HG02870 (cell line): ENCODE measurements at regions not wholly inside any gene's neighbourhood (a gene's known extent, or its start where the extent isn't known, plus 50 kb on each side); places are given as distances from the start of the nearest gene placed in this dataset.

Source experiments
- ATAC-seq: cut with Tn5 transposase; IDR thresholded peaks from one replicate; pipeline ENCODE4 v1.9.1; 2021; ENCODE audit warnings: mild to moderate bottlenecking, moderate library complexity; ENCODE audit not compliant: unreplicated experiment

DNA sequence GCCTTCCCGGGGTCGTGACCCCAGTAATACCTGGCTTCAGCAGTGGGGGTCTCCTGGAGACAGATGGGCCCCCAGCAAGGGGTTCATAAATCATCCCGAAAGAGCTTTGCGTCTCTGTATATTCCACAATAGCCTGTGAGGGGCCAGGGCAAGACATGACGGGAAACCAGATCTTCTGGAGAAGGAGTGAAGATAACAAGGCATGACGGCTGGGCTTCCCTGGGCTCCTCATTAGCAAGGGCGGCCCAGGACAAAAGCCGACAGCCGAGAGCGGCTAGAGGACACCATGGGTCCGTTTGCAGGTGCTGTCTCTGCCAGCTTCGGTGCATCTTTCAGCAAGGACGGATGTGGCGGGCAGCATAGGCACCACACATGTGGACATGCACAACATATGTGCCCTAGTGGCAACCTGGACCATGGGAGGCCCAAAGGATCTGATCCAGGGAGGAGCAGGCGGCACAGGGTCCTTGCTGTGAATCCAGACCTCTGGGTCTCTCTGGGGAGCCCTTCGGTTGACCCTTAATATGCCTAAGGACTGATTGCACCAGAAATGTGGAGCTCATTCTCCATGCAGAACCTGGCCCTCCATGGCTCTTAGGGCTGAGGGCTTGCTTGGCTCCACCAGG, 136.9 kb upstream of the FOXF1 start:
- no peak for ATAC-seq

DNA sequence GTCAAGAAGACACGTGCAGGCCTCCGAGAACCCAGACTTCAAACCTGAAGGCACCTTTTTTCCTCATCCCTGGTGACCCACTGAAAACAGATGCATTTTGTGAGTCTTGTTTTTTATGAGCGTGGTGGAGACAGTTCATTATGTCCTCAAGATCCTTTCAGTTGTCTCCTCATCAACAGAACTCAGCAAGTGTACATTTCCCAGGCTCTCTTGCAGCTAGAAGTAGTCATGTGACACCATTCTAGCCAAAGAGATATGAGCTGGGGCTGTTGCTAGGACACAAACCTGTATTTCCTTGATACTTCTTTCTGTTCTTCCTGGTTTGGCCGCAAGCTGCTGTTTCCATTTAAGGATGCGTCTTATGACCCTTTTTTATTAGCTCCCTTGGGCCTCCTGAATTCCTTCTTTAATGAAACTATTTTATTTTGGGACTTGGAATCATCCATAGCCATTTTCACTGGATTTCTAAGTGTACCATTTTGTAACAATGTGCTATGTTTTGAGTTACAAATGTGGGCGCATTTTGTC, 135.7 kb upstream of the FOXF1 start:
- no peak for ATAC-seq

DNA sequence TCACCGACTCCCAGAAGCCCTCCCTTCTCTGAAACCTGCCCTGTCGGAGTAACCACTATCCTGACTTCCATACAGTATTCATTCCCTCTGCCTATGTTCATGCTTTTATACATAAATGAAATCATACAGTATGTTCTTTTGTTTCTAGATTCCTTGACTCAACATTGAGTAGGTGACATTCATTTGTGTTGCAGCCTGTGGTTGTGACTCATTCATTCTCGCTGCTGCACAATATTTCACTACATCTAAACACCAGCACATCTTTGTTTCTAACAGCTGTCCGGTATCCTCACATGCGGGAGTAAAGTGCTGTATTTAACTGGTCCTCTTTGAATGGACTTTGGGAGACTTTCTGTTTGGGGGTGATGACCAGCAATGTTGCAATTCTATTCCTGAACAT, 135.0 kb upstream of the FOXF1 start:
- ATAC-seq = no peak

DNA sequence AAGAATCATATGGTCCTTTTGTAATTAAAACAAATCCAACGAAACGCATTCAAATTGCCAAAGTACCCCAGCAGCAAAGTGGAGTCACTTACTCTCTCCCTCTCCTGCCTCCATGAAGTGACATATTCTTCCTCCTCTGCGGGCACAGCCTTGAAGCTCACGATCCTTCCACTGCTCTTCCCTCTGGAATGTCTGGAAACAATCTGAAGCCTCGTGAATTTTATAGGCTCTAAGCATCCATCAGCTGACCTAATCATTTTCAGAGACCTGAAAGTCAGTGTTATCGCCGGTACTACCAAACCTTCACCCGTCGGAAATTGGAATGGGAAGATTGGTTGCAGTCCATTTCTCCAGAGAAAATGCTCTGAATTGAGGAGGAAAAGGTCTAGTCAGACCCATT, 134.5 kb upstream of the FOXF1 start:
- no peak for ATAC-seq

DNA sequence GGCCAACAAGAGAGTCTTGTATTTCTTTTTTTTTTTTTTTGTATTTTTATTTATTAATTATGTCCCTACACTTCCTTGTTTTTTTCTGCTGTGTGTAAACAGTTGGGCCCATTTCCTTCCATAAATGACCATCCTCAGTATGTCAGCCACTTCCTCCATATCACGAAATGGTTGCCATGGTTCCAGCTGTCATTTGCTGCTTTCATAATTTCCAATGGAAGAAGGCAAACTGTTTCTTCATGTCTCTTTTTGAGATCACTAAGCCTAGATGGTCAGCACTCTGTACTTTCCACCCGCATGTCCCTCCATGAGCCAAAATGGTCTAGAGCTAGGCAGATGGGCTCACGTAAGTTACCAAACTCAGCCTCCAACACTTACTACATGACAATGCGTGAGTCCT, 133.5 kb upstream of the FOXF1 start:
- no peak for ATAC-seq

DNA sequence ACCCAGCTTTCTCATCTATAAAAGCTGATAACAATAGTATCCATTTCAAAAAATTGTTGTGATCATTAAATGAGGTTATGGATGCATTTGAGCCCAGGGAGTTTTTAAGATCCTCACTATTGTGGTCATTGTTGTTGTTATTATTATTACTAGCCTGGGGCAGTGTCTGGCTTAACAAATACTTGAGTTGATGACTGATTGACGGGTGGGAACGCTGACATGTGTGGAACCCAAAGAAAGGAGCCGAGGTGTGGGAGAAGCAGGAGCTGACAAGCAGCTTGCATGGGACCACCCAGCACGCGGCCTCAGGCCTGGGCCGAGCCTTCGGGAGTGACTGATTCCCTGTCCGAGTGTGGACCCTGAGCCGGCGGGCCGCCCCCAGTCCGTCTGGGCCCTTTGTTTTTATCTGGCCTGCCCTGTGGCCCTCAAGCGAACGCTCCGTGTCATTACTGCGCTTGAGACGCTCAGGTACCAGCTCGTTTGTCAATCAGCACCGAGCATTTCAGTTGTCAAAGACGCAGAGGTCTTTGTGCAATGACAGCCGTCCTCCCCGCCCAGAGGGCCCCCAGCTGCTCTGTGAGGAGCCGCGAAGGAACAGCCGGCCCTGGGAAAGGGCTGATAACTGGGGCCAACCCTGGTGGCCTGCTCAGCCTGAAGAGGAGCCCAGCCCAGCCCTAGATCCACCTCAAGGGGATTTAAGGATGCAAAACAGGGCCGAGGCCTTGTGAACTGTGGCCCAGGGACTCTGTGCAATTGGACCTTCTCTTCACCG, 132.9 kb upstream of the FOXF1 start:
- no peak for ATAC-seq

DNA sequence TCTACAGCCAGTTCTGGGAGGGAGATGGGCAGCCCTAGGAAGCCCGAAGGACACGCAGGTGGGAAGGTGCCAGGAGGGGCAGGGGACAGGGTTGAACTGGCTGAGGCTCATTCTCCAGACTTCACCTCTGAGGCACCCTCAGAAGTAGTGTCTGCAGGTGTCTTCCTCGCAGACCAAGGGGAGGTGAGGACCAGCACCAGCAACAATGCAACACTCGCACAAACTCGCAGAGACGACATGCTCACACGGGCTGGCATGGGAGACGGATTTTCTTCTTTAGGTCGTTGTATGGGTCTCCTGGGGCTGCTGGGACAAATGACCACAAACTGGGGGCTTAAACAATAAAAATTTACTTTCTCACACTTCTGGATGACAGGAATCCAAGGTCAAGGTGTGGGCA, 132.2 kb upstream of the FOXF1 start:
- no peak for ATAC-seq

DNA sequence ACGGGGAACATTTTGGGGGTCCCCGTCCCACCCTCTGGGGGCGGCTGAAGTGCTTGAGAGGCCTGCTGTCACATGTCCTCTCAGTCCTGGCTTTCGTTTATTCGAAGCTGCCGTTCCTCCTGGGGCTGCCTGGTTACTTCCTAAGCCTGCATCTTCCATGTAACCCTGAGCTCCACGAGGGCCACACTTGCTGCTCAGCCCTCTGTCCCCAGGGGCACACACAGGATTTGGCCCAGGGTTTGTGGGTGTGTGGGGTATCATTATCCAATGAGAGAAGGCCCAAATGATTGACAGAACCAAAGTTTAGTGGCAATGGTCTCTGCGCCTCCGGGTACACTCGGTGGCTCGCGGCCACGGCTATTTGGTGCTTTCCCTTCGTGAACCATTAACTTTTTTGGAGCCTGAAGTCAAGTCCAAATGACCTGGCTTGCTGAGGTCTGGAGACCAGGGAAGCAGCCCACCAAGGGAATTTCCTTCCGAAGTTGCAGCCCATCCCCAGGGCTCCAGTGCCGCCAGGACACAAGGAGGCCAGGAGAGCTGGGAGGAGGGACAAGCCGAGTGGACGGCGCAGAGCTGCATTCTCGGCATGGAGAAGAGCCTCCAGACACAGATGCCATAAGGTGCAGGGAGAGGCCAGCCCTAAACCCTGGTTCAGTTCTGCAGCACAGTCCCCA, 131.4 kb upstream of the FOXF1 start:
- ATAC-seq = no peak

DNA sequence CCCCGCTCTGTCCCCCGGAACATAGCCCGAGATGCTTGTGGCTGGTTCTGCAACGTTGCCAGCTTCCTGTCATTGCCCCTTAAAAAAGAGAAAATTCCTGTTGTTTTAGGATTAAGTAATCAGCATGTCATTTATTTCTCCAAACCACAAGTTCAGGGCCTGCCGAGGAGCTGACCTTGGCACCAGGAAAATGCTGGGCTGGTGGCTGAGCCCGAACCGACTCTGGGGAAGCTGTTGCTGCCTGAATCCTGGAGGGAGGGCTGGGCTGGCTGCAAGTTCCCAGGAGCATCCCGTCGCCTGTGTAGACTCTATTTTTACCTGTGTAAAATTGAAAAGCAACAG, 130.9 kb upstream of the FOXF1 start:
- ATAC-seq = no peak

DNA sequence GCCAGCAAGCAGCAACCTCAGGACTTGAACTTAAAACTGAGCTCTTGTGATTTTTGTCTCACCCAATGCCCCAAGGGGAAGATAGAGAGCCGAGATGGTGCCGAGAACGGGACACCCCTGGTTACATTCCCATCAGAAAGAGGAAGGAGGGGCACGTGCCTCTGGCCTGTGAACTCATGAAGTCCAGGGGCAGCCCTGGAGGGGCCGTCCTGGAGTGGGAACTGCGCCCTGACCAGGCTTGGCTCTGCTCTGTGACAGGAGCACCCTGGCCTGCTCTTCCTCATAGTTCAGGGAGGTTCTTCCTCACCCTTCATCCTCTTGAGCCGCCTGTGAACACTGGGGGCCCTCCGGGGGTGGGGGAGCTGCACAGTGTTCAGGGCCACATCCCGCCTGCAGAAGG, 130.3 kb upstream of the FOXF1 start:
- no peak for ATAC-seq

DNA sequence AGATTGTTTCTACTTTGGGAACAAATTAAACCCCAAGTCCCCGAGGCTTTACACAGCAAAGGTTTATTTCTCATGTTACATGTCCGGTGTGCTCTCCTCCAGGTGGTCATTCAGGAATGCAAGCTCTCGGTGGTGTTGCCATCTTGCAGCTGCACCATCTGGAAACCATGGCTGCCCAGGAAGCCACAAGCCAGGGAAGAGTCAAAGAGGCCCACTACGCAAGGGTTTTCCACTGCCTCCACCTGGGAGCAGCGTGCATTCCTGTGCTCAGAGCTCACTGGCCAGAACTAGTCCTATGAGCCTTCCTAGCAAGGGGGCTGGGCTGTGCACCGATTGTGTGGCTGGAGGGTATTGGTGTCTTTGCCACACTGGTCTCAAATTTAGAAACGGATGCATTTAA, 128.8 kb upstream of the FOXF1 start:
- ATAC-seq = no peak

DNA sequence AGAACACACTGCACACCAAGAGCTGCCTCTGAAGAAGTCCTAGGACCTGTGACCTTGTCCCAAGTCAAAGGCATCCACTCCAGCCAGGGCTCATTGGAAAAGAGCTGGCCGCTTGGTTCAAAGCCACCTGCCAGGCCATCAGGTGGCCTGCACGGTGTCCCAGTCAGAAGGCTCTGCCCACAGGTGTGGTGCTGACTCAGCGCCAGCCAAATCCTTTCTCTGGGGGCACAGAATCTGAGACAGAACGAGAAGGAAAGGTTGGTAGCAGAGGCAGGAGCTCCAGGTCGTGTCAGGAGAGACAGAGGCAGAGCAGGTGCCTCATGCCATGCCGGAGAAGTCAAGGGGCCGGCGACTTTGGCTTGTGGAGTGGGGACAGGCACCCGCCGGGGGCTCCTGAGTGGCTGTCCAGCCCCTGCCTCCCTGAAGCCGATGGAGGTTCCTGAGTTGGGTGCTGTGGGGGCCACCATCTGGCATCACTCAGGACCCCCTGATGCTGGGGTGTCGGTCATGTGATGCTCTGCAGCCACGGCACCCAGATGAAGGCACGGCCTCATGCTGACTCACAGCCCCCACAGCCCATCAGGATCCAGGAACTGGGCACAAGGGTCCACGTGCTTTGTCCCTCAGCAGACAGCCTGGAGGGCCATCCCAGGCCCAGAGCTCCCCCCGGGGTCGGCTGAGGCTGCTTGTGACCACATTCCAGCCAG, 128.1 kb upstream of the FOXF1 start:
- no peak for ATAC-seq

DNA sequence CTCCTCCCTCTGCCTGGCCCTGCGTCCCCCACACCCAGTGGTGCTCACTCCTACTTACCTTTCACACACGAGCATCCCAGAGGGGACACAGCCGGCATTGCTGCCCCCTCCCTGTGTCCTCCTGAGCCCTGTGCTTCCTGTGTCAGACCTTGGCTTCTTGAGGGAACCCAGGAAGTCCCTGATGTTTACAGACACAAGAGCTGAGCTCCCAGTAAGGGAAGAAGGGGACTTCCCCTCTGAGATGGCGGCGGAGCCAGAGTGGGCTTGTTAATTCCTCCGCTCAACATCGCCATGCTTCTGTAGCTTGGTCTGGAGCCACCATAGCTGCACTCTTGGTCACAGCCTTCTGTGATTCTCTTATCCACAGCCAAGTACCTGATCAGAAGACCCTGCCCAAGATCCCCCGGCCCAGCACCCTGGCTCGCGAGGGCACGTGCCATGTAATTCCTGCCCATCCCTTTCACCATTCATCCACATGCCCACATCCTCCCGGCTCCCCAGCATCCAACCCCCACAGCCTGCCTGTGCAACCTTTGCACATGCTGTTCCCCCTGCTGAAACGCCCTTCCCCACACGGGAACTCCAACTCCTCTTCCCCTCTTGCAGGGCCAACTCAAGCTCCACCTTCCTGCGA, 127.4 kb upstream of the FOXF1 start:
- no peak for ATAC-seq

DNA sequence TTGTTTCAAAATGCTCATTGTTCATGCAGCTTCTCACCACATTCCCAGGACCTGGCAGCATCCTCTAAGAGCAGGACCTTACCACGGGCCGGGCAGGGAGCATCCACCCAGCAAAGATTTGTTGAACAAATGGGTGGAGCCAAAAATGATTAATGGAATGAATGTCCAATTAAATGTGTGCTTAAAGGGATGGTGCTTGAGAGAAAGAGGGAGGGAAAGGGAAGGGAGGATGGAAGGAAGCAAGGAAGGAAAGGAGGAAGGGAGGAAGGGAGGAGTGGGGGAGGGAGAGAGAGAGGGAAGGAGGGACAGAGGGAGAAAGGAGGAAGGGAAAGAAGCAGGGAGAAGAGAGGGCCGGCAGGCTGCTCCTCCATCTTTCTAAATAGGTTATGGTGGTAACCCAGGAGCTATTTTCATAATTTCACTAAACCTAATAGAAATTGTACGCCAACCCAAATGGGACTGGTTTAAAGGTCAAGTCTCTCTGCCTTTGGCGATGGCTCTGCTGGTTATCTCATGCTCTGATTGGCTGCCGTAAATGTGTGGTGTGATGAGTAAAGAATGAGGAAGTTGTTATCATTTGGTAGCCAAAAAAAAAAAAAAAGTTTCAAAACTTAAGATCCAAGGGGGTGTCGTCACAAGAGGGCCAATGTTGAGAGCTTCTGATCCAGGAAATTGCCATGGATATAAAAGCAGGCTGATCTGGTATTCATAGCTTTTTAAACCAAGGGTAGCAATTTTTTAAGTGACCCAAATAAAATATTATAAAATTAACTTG, 126.7 kb upstream of the FOXF1 start:
- ATAC-seq = no peak

DNA sequence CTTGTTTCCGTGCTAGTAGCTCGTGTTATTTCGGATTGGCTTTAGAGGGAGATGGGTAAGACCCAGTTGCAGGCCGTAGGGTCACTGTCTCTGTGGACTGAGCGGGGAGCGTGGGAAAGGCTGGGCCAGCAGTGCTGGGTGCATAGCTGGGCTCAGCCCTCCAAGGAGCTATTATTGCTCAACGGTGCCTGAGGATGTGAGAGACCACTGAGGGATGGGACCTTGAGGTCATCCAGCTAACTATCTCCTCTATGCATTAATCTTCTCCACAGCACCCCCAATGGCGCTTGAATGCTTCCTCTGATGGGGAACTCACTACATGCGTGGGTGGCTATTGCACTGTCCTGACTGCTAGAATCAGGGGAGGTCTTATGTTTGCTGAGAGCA, 126.1 kb upstream of the FOXF1 start:
- no peak for ATAC-seq

DNA sequence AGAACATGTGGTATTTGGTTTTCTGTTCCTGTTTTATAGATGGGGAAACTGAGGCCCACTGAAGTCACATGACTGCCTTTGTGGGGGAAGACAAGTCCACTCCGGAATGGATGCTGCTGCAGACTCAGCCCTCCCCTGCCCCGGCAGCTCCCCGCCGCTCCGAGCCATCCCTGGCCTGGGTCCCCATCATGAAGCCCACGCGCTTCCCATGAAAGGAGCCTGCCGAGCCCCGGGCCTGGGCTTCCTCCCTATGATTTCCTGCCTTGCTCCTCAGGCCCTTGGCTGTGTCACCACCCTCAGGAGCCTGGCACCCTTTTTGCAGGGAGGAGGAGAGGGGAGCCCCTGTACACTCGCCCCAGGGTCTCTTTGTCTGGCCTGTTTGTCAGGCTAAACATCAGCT, 125.3 kb upstream of the FOXF1 start:
- ATAC-seq = no peak

DNA sequence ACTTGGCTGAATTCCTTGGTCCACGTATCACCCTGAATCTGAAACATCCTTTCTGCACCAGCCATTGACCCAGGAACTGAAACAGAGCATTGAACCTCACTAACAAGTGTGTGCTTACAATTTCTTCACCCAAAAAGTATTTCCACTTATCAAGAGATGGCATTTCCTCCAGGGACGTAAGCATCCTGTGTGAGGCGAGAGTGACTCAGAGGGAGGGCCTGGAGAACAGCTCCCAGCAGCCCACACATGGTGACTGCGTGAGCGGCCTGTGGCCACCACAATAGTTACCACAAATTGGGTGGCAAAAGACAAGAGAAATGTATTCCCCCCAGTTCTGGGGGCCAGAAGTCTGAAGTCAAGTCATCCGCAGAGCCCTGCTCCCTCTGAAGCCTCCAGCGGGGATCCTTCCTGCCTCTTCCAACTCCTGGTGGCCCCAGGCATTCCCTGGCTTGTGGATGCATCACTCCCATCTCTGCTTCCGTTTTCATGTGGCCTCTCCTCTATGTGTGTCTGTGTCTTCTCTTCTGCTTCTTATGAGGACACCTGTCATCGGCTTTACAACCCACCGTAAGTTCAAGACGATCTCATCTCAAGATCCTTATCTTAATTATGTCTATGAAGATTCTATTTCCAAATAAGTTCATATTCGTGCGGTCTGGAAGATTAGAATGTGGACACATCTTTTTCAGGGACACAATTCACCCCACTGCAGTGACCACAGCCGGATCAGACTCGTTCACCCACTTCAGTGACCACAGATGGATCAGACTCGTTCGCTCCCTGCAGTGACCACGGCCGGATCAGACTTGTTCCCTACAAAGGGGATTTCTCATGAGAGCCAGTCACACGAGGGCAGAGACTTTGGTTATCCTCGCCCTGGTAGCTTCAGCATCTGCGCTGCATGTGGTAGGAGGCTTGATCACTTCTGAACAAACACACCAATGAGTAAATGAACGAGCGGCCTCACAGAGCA, 122.6 kb upstream of the FOXF1 start:
- ATAC-seq = no peak

DNA sequence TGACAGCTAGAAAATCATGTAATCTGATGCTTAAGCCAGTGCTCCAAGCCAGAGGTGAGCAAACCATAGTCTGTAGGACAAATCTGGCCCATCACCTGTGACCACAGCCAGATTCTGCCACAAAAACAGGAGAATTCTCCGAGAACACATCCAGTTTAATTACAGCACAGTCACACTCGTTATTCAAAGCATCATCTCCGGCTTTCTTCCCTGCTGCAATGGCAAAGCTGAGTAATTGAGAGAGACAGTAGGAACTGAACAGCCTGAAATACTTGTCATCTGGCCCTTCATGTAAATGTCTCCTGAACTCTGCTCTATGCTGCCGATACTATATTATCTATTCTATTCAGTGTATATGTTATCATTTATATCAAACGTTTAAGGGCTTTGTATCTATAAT, 121.4 kb upstream of the FOXF1 start:
- no peak for ATAC-seq
